ENCODE measurements at regions not wholly inside any gene's neighbourhood (a gene's known extent, or its start where the extent isn't known, plus 50 kb on each side); places are given as distances from the start of the nearest gene placed in this dataset.

DNA sequence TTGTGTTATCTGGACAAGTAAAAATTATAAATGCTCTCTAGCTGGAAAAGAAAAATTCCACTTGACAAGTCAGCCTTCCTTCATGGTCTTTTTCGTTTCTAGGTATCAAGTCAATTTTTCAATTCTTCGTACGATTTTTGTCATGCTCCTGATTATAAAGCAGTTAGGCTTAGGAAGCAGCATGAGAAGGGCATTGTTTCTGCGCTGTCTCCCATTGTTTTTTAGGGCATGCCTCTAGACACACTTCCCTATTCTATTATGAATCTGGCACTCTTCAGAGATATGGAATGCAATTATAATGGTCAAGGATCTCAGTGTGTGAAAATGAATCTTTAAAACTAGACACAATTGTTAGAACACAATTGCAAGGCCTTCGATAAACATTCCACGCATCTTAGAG lies 164.1 kb upstream of the FAT1 start:
- TF ChIP-seq PHF8 (conservative IDR thresholded peaks at IDR 0.05; ENCODE audit: low read depth, low read length), result no peak
- TF ChIP-seq, protein P1, sequence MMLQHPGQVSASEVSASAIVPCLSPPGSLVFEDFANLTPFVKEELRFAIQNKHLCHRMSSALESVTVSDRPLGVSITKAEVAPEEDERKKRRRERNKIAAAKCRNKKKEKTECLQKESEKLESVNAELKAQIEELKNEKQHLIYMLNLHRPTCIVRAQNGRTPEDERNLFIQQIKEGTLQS (IDR thresholded peaks at IDR 0.05; ENCODE audit: insufficient read depth, low read depth, low read length), result no peak
- no peak for TF ChIP-seq ZNF274 (IDR thresholded peaks at IDR 0.05; ENCODE audit: borderline replicate concordance, extremely low read depth, low read length)
- no peak for TF ChIP-seq RBBP5 (IDR thresholded peaks at IDR 0.05; ENCODE audit: borderline replicate concordance, low read depth, low read length)
- TF ChIP-seq, protein P2, sequence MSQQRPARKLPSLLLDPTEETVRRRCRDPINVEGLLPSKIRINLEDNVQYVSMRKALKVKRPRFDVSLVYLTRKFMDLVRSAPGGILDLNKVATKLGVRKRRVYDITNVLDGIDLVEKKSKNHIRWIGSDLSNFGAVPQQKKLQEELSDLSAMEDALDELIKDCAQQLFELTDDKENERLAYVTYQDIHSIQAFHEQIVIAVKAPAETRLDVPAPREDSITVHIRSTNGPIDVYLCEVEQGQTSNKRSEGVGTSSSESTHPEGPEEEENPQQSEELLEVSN (IDR thresholded peaks at IDR 0.05), result no peak
- TF ChIP-seq, protein P3, sequence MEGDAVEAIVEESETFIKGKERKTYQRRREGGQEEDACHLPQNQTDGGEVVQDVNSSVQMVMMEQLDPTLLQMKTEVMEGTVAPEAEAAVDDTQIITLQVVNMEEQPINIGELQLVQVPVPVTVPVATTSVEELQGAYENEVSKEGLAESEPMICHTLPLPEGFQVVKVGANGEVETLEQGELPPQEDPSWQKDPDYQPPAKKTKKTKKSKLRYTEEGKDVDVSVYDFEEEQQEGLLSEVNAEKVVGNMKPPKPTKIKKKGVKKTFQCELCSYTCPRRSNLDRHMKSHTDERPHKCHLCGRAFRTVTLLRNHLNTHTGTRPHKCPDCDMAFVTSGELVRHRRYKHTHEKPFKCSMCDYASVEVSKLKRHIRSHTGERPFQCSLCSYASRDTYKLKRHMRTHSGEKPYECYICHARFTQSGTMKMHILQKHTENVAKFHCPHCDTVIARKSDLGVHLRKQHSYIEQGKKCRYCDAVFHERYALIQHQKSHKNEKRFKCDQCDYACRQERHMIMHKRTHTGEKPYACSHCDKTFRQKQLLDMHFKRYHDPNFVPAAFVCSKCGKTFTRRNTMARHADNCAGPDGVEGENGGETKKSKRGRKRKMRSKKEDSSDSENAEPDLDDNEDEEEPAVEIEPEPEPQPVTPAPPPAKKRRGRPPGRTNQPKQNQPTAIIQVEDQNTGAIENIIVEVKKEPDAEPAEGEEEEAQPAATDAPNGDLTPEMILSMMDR (IDR thresholded peaks at IDR 0.05; ENCODE audit: control extremely low read depth in 1 of 3, insufficient read depth in 1 of 3, low read depth in 1 of 3, low read length in 3 of 3), result no peak
- no peak for TF ChIP-seq GABPA (IDR thresholded peaks at IDR 0.05; ENCODE audit: borderline replicate concordance, insufficient read depth, low read length)
- TF ChIP-seq JUND (IDR thresholded peaks at IDR 0.05; ENCODE audit: low read length), result no peak
- TF ChIP-seq, protein P4, sequence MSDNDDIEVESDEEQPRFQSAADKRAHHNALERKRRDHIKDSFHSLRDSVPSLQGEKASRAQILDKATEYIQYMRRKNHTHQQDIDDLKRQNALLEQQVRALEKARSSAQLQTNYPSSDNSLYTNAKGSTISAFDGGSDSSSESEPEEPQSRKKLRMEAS (IDR thresholded peaks at IDR 0.05), result no peak

Measured in H1 (cell line).